GM12878 (cell line): ENCODE measurements at regions not wholly inside any gene's neighbourhood (a gene's known extent, or its start where the extent isn't known, plus 50 kb on each side); places are given as distances from the start of the nearest gene placed in this dataset.

Source experiments
- ATAC-seq: fragments of 200-7000 bp; cut with Tn5 transposase; 3 replicates; pipeline ENCODE4 v1.9.1; 2020; ENCODE audit warnings: mild to moderate bottlenecking, moderate library complexity
- BruUV-seq: library from RNA; stranded (reverse); fragments of 400-500 nt; replicated peaks from 2 replicates; lab custom pipeline; 2021; lab: Mats Ljungman, UMichigan
- CTCF ChIA-PET: fragments of 300-600 bp; sonication (Branson Sonifier 250); formaldehyde crosslinking; extraction: SDS; loops from one replicate; lab custom pipeline; 2021; ENCODE audit warnings: inconsistent platforms; lab: Yijun Ruan, JAX
- POLR2A ChIA-PET: fragments of 350-600 bp; formaldehyde crosslinking; extraction: SDS; loops from one replicate; lab custom pipeline; 2021; ENCODE audit warnings: inconsistent platforms; lab: Charles Lee
- RAD21 ChIA-PET: fragments of 300-600 bp; sonication (Branson Sonifier 250); formaldehyde crosslinking; loops from one replicate; lab custom pipeline; 2023; ENCODE audit warnings: antibody characterized with exemption; ENCODE audit not compliant: unreplicated experiment; lab: Charles Lee
- SMC1A ChIA-PET: fragments of 300-600 bp; sonication (Branson Sonifier 250); formaldehyde crosslinking; loops from one replicate; lab custom pipeline; 2023; ENCODE audit not compliant: unreplicated experiment, uncharacterized antibody; lab: Charles Lee
- DNase-seq: peaks from one replicate; pipeline ENCODE4 v3.0.0-alpha.2; 2011; ENCODE audit warnings: low read depth, low spot score
- FAIRE-seq: peaks from 3 replicates; lab custom pipeline; 2011; peaks lifted over from hg19 to GRCh38; lab: Jason Lieb, UNC
- H2AFZ ChIP-seq: 2 replicates; pipeline ENCODE4 v1.6.0; 2011; ENCODE audit warnings: low read depth, low read length, control low read depth; ENCODE audit not compliant: control insufficient read depth
- H3K27ac ChIP-seq: 2 replicates; pipeline ENCODE4 v1.5.1; 2011; ENCODE audit warnings: control low read depth; ENCODE audit not compliant: control insufficient read depth, insufficient read depth
- H3K27me3 ChIP-seq, 2 experiments: replicated peaks in 1 of 2; 2 replicates each; pipeline versions ENCODE4 v1.6.0 to v1.6.1; 2011; ENCODE audit warnings: low read length in 1 of 2; ENCODE audit not compliant: control insufficient read depth in 2 of 2, insufficient read depth in 2 of 2
- H3K36me3 ChIP-seq, 2 experiments: 2 replicates each; pipeline ENCODE4 v1.5.1; 2011; ENCODE audit warnings: low read length in 1 of 2; ENCODE audit not compliant: control insufficient read depth in 2 of 2, insufficient read depth in 2 of 2
- H3K4me1 ChIP-seq: 2 replicates; pipeline ENCODE4 v1.6.1; 2011; ENCODE audit warnings: mild to moderate bottlenecking, low read length, moderate library complexity, mixed read lengths; ENCODE audit not compliant: control insufficient read depth, insufficient read depth
- H3K4me2 ChIP-seq: 2 replicates; pipeline ENCODE4 v1.6.0; 2011; ENCODE audit warnings: control low read depth; ENCODE audit not compliant: control insufficient read depth, insufficient read depth
- H3K4me3 ChIP-seq: fragments of 200-600 bp; sonication (generic); 2 replicates; pipeline ENCODE4 v1.5.1; 2016
- H3K79me2 ChIP-seq: 2 replicates; pipeline ENCODE4 v1.6.0; 2011; ENCODE audit warnings: low read length; ENCODE audit not compliant: control insufficient read depth, insufficient read depth
- H3K9ac ChIP-seq: 2 replicates; pipeline ENCODE4 v1.8.0; 2011; ENCODE audit warnings: low read length, control low read depth, mixed read lengths; ENCODE audit not compliant: control insufficient read depth, insufficient read depth
- H3K9me3 ChIP-seq: replicated peaks from 3 replicates; pipeline ENCODE4 v1.5.1; 2011; ENCODE audit warnings: mild to moderate bottlenecking, low read length; ENCODE audit not compliant: control insufficient read depth, insufficient read depth
- H4K20me1 ChIP-seq: 2 replicates; pipeline ENCODE4 v1.6.0; 2011; ENCODE audit not compliant: control insufficient read depth, insufficient read depth
- CEBPB ChIP-seq, 2 experiments: fragments of 150-350 bp in 1 of 2; IDR thresholded peaks; 2 replicates each; pipeline ENCODE4 v1.6.1; 2012 to 2014; ENCODE audit warnings: low read depth in 2 of 2, low read length in 2 of 2, borderline replicate concordance in 1 of 2, inconsistent platforms in 1 of 2
- CHD4 ChIP-seq: fragments of 200-600 bp; sonication (generic); IDR thresholded peaks from 2 replicates; pipeline ENCODE4 v1.6.1; 2016; ENCODE audit warnings: mild to moderate bottlenecking
- EED ChIP-seq: sonication (generic); IDR thresholded peaks from 2 replicates; pipeline ENCODE4 v1.6.1; 2016; ENCODE audit warnings: antibody characterized with exemption, low read depth
- FOS ChIP-seq: IDR thresholded peaks from 3 replicates; pipeline ENCODE4 v1.6.1; 2011; ENCODE audit warnings: borderline replicate concordance; ENCODE audit not compliant: insufficient read length; ENCODE audit errors: extremely low read depth
- FOXM1 ChIP-seq: IDR thresholded peaks from 2 replicates; pipeline ENCODE4 v1.6.1; 2012; ENCODE audit warnings: low read depth, mild to moderate bottlenecking, inconsistent platforms, low read length, moderate library complexity
- JUNB ChIP-seq: IDR thresholded peaks from 2 replicates; pipeline ENCODE4 v1.6.1; 2016; ENCODE audit warnings: antibody characterized with exemption, mild to moderate bottlenecking
- MTA2 ChIP-seq: fragments of 450-650 bp; IDR thresholded peaks from 2 replicates; pipeline ENCODE4 v1.6.1; 2016; ENCODE audit warnings: low read depth, mild to moderate bottlenecking, moderate library complexity
- NFXL1 ChIP-seq: fragments of 450-650 bp; IDR thresholded peaks from 2 replicates; pipeline ENCODE4 v1.6.1; 2017; ENCODE audit warnings: antibody characterized with exemption, mild to moderate bottlenecking, borderline replicate concordance
- NRF1 ChIP-seq: conservative IDR thresholded peaks from 2 replicates; pipeline ENCODE4 v1.6.1; 2011; ENCODE audit warnings: mild to moderate bottlenecking, low read depth, low read length, improper control_type of control experiment
- PRDM15 ChIP-seq: fragments of 450-650 bp; formaldehyde crosslinking; IDR thresholded peaks from 2 replicates; pipeline ENCODE4 v1.4.0; 2020; ENCODE audit warnings: mild to moderate bottlenecking, moderate library complexity
- SRF ChIP-seq, 2 experiments: IDR thresholded peaks; 2 replicates each; pipeline ENCODE4 v1.6.1; 2011; ENCODE audit warnings: low read depth in 2 of 2, low read length in 2 of 2, mild to moderate bottlenecking in 1 of 2, moderate library complexity in 1 of 2
- TARDBP ChIP-seq: IDR thresholded peaks from 2 replicates; pipeline ENCODE4 v1.6.1; 2016; ENCODE audit warnings: borderline replicate concordance
- USF2 ChIP-seq: IDR thresholded peaks from 2 replicates; pipeline ENCODE4 v1.6.1; 2011; ENCODE audit warnings: low read depth, low read length, improper control_type of control experiment, borderline replicate concordance
- YY1 ChIP-seq: IDR thresholded peaks from 2 replicates; pipeline ENCODE4 v1.6.1; 2011; ENCODE audit warnings: low read depth, mild to moderate bottlenecking, low read length
- ZNF217 ChIP-seq: fragments of 450-650 bp; IDR thresholded peaks from 2 replicates; pipeline ENCODE4 v1.6.1; 2017; ENCODE audit warnings: antibody characterized with exemption, mild to moderate bottlenecking
- ZNF274 ChIP-seq: IDR thresholded peaks from one replicate; pipeline ENCODE4 v1.8.0; 2011; ENCODE audit not compliant: insufficient read length, insufficient read depth
- WGBS: methylation state at CpG from one replicate; pipeline ENCODE4 v1.1.6; 2016; ENCODE audit warnings: low lambda C conversion rate; ENCODE audit not compliant: insufficient replicate concordance, insufficient coverage; ENCODE audit errors: missing lambda C conversion rate; 5-methylcytosine and 5-hydroxymethylcytosine counted together
- in situ Hi-C: fragments of 300-500 bp; cut with MboI; formaldehyde crosslinking; loops from 9 replicates; pipeline ENCODE4 v1.14.3; 2018; ENCODE audit warnings: mixed read lengths
- intact Hi-C: fragments of 100-400 bp; cut with micrococcal nuclease; formaldehyde crosslinking; loops from one replicate; pipeline ENCODE4 v1.14.2; 2022; ENCODE audit not compliant: unreplicated experiment

GRCh38 chr4:175419236-175419718, 392.8 kb downstream of the GPM6A start:
- Histone ChIP-seq H3K36me3 (no peaks in the 10 kb centered on the region), H3K79me2 (no peaks in the 10 kb centered on the region), H3K9me3 (no peaks in the 10 kb centered on the region), H3K27me3 (no peaks in the 10 kb centered on the region), H2AFZ (no peak overlapping the region), H3K4me2 (no peak overlapping the region), H3K27ac (no peak overlapping the region), H3K4me1 (no peaks in the 10 kb centered on the region), H3K9ac (no peak overlapping the region), H3K4me3 (no peak overlapping the region), H4K20me1 (no peaks in the 10 kb centered on the region)
- 0% methylated on average over 2 of the region's 2 CpGs for WGBS
- intact Hi-C loops (no loop called here), in situ Hi-C loops (no loop called here)
- no TSS peak for BruUV-seq
- POLR2A ChIA-PET: no interaction called here
- DNase-seq (no peak), FAIRE-seq (no peak), ATAC-seq (no peak)
- RAD21 ChIA-PET: no interaction called here
- SMC1A ChIA-PET: interaction anchor here (0.6 kb wide), 1 partner anchor 471 kb away, joined by 6 read pairs; no protein-coding TSS in a partner anchor
- CTCF ChIA-PET: no interaction called here
- TF ChIP-seq FOXM1 (no peak), MTA2 (no peak)

GRCh38 chr4:175421506-175421905, 390.6 kb downstream of the GPM6A start:
- Histone ChIP-seq H3K27me3 (no peaks in the 10 kb centered on the region), H2AFZ (no peak overlapping the region), H3K27ac (no peak overlapping the region), H3K9me3 (no peaks in the 10 kb centered on the region), H3K36me3 (no peaks in the 10 kb centered on the region), H3K4me1 (no peaks in the 10 kb centered on the region), H3K9ac (no peak overlapping the region), H4K20me1 (no peaks in the 10 kb centered on the region), H3K4me2 (no peak overlapping the region), H3K4me3 (no peak overlapping the region), H3K79me2 (no peaks in the 10 kb centered on the region)
- 2% methylated on average over 3 of the region's 3 CpGs for WGBS
- BruUV-seq: no TSS peak
- SMC1A ChIA-PET: no interaction called here
- TF ChIP-seq NFXL1 (no peak), JUNB (no peak), ZNF217 (no peak), USF2 (no peak), CHD4 (no peak), NRF1 (no peak), TARDBP (no peak), SRF (IDR thresholded peaks at IDR 0.05; ENCODE audit: low read depth in 2 of 2, low read length in 2 of 2) (no peak), PRDM15 (CRISPR knock-in tag) (no peak), FOS (no peak), ZNF274 (no peak), CEBPB (IDR thresholded peaks at IDR 0.05; ENCODE audit: borderline replicate concordance in 1 of 2, low read depth in 2 of 2, low read length in 2 of 2) (no peak), EED (no peak), YY1 (no peak)
- RAD21 ChIA-PET: no interaction called here
- in situ Hi-C loops: no loop called here
- DNase-seq (no peak), FAIRE-seq (no peak), ATAC-seq (no peak)
- POLR2A ChIA-PET: interaction anchor here (0.7 kb wide), 1 partner anchor 926 kb away, joined by 5 read pairs; no protein-coding TSS in a partner anchor
- CTCF ChIA-PET: no interaction called here
- intact Hi-C loops: no loop called here
